ENCODE measurements at regions not wholly inside any gene's neighbourhood (a gene's known extent, or its start where the extent isn't known, plus 50 kb on each side); places are given as distances from the start of the nearest gene placed in this dataset.

GRCh38 chr12:67582844-67583243 is 65.7 kb upstream of the DYRK2 start:
- no peak overlapping the region for H3K4me3 Mint-ChIP-seq
- no peak for DNase-seq (ENCODE audit: low spot score in 2 of 2, unreplicated experiment in 2 of 2)
- peaks cover 2% of the 10 kb centered on the region for H3K9me3 Mint-ChIP-seq
- no peak for TF ChIP-seq CTCF (IDR thresholded peaks at IDR 0.05; ENCODE audit: unreplicated experiment)
- peaks cover 5% of the 10 kb centered on the region for H3K4me1 Mint-ChIP-seq
- no peaks in the 10 kb centered on the region for H3K27me3 Mint-ChIP-seq (ENCODE audit: low read depth)
- H3K36me3 Mint-ChIP-seq = no peaks in the 10 kb centered on the region
- no peak overlapping the region for H3K27ac Mint-ChIP-seq

GRCh38 chr12:67586951-67587350 is 61.6 kb upstream of the DYRK2 start:
- peaks cover 21% of the 10 kb centered on the region for H3K4me1 Mint-ChIP-seq
- no peak overlapping the region for H3K27ac Mint-ChIP-seq
- TF ChIP-seq CTCF (IDR thresholded peaks at IDR 0.05; ENCODE audit: unreplicated experiment) = no peak

GRCh38 chr12:67589078-67589477 is 59.5 kb upstream of the DYRK2 start:
- Mint-ChIP-seq H3K4me1 (peaks cover 36% of the 10 kb centered on the region), H3K9me3 (no peaks in the 10 kb centered on the region), H3K27ac (no peak overlapping the region), H3K36me3 (no peaks in the 10 kb centered on the region), H3K27me3 (ENCODE audit: low read depth) (no peaks in the 10 kb centered on the region), H3K4me3 (no peak overlapping the region)
- no peak for TF ChIP-seq CTCF (IDR thresholded peaks at IDR 0.05; ENCODE audit: unreplicated experiment)
- DNase-seq (ENCODE audit: low spot score in 2 of 2, unreplicated experiment in 2 of 2) = no peak

More at GRCh38 chr12:67586951-67587350, 61.6 kb upstream of the DYRK2 start:
- no peaks in the 10 kb centered on the region for H3K27me3 Mint-ChIP-seq (ENCODE audit: low read depth)
- H3K4me3 Mint-ChIP-seq = no peak overlapping the region
- H3K9me3 Mint-ChIP-seq = no peaks in the 10 kb centered on the region
- H3K36me3 Mint-ChIP-seq = no peaks in the 10 kb centered on the region
- no peak for DNase-seq (ENCODE audit: low spot score in 2 of 2, unreplicated experiment in 2 of 2)

- H3K9me3 Mint-ChIP-seq = no peaks in the 10 kb centered on the region
- DNase-seq (ENCODE audit: low spot score in 2 of 2, unreplicated experiment in 2 of 2) = no peak
- H3K4me3 Mint-ChIP-seq = no peak overlapping the region
- TF ChIP-seq CTCF (IDR thresholded peaks at IDR 0.05; ENCODE audit: unreplicated experiment) = no peak
- H3K36me3 Mint-ChIP-seq = no peaks in the 10 kb centered on the region
- H3K27ac Mint-ChIP-seq = no peak overlapping the region
- H3K4me1 Mint-ChIP-seq = peaks cover 48% of the 10 kb centered on the region
- H3K27me3 Mint-ChIP-seq (ENCODE audit: low read depth) = no peaks in the 10 kb centered on the region
These were observed 58.3 kb upstream of the DYRK2 start for GRCh38 chr12:67590149-67590790.

- peaks cover 2% of the 10 kb centered on the region for H3K9me3 Mint-ChIP-seq
- DNase-seq (ENCODE audit: low spot score in 2 of 2, unreplicated experiment in 2 of 2) = no peak
- H3K4me1 Mint-ChIP-seq = peaks cover 57% of the 10 kb centered on the region
- no peak overlapping the region for H3K4me3 Mint-ChIP-seq
- H3K27ac Mint-ChIP-seq = peak overlapping the region; percentile 82
- TF ChIP-seq CTCF (IDR thresholded peaks at IDR 0.05; ENCODE audit: unreplicated experiment) = no peak
- H3K27me3 Mint-ChIP-seq (ENCODE audit: low read depth) = no peaks in the 10 kb centered on the region
- H3K36me3 Mint-ChIP-seq = no peaks in the 10 kb centered on the region
These were observed 56.1 kb upstream of the DYRK2 start for GRCh38 chr12:67592228-67593011.

Data from mesothelial cell of epicardium (in vitro differentiated cells).